NCI-H2107 (cell line): ENCODE measurements at regions not wholly inside any gene's neighbourhood (a gene's known extent, or its start where the extent isn't known, plus 50 kb on each side); places are given as distances from the start of the nearest gene placed in this dataset.
"Not testable (repeated sequence)": the region's sequence is repeated elsewhere in the genome, so short reads cannot be mapped to it uniquely, and the experiment has no call there.

Experiments
- DNase-seq: peaks from one replicate; lab custom pipeline; 2025; lab: John Stamatoyannopoulos, UW

DNA sequence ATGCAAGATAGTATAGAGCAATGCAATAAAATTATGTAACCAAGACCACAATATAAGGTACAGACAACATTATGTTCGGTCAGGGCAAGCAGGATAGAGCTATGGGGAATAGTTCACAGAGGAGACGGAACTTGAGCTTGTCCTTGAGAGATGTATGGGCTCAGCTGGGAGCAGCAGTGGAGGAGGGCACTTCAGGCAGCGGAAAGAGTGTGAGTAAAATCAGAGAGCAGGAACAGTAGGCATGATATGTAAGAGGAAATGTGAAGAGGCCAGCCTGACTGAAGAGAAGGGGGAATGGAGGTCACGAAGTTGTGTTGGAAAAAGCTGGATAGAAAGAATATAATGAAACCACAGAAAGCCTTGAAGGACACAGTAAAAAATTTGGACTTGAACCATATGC is 217.2 kb upstream of the NOCT start:
- no peak for DNase-seq

DNA sequence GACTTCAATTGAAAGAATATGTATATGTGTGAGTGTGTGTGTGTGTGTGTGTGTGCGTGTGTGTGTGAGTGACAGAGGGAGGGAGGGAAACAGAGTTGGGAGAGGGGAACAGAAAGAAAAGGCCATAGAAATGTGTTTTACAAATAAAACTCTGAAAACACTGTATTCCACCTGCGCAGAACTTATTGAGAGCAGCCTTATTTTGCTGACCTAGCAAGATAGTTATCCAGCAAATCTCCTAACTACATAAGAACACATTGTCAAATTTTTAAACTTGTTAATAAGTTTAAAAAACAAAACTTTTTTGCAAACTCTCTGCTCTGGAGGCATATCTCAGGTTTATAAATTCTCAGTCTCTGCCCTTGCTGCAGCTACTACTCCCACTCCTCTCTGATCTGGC is 217.9 kb upstream of the NOCT start:
- DNase-seq: no peak

DNA sequence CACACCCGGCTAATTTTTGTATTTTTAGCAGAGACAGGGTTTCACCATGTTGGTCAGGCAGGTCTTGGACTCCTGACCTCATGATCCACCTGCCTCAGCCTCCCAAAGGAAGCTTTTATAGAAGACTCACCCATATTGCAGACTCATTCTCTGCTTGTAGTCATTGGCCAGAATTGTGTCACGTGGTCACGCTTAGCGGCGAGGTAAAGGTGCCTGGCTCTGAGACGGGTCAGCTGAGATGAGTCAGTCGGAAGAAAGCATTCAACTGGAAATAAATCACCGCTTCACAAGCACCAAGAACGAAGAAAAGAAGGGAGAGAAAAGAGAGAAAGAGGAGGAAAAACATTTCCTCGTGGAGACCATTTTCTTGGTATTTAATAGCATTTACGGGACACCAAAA is 218.8 kb upstream of the NOCT start:
- no peak for DNase-seq

DNA sequence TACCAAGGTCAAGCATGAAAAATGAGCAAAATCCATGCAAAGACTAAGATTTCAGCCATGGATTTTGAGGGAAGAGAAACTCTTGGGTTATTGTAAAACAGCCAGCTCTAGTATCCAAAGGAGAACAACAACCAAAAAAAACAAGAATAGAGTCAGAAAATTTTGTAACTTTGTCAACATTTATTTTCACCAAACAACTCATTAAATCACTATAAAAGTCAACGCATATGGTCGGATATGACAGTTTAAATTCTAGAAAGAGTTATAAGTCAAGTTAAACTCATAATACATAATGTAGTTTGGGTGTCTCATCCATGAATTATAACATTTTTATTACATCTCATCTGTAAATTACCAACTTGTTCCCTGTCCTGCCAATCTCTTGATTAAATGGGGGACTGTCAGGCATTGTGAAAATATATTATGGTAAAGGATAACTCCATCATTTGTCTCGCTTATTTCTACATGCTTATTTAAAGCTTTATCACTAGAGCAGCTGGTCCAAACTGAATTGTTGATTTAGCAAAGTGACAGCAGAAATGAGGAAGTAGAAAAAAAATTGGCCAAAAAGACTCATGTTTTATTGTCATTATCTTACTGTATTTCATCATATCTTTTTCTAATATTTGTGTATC is 224.8 kb upstream of the NOCT start:
- no peak for DNase-seq

DNA sequence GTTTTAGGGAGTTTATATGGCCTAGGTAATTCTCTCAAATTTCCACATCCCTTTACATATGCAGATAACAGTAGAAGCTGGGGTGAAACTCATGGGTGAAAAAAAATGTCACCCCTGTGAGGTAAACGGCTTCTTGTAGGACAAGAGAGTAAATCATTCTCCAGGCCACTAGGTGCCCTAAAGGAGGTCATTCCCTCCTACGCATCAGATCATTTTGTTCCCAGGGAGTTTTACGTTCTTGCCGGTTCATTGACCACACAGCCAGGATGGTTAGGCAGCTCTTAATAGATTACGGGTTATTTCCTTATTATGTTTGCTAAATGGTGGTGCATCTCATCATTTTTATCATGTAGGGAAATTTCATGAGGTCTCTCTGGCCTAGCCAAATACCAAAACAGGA is 225.8 kb upstream of the NOCT start:
- no peak for DNase-seq

DNA sequence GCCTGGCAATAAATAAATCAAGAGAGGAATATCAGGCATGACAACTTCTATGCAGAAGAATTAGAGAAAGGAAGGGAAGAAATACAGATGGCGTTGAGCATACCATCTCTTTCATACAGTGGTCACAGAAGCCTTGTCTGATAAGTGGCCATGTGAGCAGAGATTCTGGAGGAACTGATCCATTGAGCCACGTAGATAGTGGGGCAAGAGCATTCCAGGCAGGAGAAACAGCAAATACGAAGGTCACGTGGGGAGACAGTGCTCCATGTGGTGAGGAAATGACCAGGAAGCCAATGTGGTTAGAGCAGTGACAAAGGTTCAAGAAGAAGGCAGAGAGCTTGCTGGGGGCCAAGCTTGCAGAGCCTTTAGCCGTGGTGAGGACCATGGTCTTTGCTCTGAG is 226.7 kb upstream of the NOCT start:
- no peak for DNase-seq

DNA sequence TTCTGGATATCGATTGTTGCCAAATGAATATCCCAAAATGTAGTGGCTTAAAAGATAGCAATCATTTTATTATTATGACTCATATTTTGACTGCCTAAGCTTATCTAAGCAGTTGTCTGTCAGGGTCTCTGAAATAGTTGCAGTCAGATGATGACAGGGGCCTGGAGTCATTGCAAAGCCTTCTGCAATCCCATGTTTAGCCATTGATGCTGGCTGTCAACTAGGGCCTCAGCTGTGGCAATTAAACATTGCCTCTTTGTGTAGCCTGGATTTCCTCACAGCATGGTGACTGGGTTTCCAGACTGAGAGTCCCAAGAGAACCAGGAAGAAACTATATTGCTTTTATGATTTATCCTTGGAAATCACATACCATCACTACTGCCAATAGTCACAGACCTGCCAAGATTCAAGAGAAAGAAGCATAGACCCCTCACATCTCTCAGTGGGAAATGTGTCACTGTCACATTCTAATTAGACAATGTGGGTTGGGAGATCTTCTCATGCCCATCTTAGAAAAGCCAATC is 227.3 kb upstream of the NOCT start:
- DNase-seq: no peak

DNA sequence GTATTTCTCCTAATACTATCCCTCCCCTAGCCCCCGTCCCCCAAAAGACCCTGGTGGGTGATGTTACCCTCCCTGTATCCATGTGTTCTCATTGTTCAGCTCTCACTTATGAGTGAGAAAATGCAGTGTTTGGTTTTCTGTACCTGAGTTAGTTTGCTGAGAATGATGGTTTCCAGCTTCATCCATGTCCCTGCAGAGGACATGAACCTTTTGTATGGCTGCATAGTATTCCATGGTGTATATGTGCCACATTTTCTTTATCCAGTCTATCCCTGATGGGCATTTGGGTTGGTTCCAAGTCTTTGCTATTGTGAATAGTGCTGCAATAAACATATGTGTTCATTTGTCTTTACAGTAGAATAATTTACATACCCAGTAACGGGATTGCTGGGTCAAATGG is 235.8 kb upstream of the NOCT start:
- DNase-seq: not testable (repeated sequence)

DNA sequence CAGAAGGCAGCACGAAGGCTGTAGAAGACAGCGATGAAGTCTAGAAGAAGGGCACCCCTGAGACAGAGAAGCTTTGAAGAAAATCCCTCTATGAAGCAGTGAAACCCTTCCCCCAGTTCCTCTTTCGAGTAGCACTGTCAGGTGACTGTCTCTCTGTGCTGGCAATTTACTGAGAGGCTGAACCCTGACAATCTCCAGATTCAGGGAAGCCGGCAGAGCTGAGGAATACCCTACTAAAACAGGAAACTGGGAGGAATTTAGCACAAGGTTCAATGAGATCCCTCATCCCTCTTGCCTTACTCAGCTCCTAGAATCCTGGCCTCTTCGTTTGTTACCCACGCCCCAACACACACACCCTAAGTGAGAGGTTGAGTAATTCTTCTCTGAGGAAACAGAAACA is 239.7 kb upstream of the NOCT start:
- DNase-seq: no peak

DNA sequence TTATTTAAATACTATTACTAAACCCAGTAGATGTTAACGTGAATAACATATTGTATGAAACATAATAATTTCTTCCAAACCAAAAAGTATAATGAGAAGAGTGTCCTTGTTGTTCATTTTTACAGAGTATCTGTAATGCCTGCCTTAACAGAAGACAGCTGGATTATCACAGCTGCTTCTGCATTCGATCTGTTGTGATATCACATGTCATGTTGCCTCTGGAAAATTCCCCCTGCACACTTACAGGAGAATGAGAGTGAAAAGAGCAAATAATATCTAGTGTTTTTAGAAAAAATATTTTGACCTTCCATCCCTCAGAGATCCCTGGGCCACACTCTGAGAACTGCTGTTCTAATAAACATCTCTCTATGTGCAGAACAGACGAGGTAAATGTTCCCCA is 240.1 kb upstream of the NOCT start:
- no peak for DNase-seq

DNA sequence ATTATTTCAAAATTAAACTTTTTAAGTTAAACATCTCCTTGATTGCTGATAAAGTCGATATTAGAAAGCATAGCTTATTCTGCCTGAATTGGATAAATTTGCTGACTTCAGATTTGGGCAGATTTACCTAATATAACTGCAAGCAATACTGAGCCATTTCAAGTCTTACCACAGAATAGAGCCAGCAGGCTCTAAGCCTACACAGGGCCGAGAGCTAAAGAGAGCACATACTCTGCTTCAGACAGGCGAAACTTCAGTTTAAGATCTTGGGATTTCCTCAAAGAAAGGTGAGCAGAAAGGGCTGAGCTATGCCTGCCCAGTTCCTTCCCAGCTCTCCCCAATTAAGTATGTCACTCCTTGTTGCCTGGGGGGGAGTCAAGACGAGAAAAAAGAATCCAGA is 240.6 kb upstream of the NOCT start:
- DNase-seq: no peak

DNA sequence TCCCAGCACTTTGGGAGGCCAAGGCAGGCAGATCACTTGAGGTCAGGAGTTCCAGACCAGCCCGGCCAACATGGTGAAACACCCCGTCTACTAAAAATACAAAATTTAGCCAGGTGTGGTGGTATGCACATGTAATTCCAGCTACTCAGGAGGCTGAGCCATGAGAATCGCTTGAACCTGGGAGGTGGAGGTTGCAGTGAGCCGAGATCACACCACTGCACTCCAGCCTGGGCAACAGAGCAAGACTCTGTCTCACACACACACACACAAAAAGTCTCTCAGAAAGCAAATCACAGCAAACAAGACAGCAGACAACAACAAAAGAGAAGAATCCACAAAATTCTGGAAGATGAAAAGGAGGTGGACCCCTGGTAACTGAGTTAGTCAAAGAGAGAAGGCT is 241.5 kb upstream of the NOCT start:
- not testable (repeated sequence) for DNase-seq

DNA sequence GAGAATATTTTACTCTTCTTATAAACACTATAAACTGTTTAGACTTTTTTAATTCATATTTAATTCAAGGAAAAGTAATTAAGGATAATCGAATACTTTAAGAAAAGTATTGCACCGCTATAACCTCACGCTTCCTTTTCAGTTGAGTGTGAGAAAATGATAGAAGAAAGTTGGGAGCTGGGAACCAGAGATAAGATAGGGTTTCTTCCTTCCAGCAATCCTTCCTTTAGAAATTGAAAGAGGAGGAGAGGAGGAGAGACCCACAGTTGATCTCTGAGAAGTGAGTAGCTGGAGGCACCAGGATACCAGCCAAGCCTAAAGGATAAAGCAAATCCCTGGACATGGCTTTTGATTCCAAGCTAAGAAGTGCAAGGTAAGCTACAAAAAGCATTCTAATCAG is 242.3 kb upstream of the NOCT start:
- no peak for DNase-seq

DNA sequence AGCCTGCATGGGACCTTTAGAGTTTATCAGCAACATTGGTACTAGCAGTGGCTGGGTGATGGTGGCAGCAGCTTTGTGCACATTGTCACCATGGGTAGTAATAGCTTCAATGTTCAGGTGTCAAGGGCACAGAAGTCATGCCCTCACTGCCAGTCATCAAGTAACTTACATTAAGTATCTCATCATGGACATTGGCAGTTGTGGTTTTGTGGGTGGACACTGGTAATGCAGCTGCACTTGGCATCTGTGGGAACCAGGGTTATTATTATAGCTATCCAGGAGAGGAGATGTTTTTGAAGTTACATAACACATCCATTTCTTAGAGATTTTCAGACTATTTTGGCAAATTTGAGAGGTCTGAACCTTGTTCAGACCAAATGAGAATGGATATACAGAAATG is 243.2 kb upstream of the NOCT start:
- no peak for DNase-seq

DNA sequence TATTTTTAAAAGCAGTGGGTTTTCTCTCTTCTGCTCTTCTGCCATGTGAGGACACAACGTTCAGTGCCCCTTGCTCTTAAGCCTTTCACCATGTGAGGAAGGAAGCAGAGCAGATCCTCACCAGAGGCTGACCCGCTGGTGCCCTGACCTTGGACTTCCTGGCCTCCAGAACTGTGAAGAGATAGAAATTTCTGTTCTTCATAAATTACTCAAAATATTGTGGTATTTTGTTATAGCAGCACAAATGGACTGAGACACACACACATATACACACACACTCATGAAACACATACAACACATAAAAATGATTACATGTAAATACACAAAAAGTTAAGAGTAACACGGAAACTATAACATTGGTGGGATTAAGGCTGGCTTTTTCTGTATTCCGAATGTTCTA is 244.8 kb upstream of the NOCT start:
- no peak for DNase-seq

DNA sequence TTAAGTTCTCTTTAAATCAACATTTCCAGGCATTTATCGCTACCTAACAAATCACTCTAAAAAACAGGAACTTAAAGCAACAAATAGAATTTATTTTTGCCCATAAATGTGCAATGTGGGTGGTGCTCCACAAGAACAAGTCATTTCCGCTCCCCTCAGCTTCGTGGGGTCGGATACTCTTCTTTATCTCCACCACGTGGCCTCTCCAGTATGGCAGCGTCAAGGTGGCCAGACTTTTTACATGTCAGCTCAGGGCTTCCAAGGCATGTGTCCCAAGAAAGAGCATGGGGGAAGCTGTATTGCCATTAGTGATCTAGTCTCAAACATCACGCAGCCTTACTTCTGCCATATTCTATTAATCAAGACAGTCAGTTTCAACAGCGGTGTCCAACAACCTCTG is 249.2 kb upstream of the NOCT start:
- no peak for DNase-seq

DNA sequence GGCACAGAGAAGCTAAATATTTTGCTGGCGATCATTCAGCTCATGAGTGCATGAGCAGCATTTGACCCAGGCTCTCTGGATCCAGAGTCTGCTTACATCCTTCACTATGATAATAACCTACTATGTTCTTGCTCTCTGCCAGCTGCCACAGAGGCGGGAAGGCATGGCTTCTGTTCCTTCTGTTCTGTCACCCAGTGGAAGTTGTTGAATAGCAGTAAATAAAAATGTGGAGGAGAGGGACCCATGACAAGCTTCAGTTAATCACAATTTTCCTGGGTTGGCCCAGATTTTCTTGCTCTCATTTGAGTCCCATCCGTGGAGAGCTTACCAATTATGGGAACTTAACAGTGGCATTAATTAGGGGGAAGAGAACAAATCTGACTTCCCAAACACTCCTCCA is 250.1 kb upstream of the NOCT start:
- DNase-seq: no peak

DNA sequence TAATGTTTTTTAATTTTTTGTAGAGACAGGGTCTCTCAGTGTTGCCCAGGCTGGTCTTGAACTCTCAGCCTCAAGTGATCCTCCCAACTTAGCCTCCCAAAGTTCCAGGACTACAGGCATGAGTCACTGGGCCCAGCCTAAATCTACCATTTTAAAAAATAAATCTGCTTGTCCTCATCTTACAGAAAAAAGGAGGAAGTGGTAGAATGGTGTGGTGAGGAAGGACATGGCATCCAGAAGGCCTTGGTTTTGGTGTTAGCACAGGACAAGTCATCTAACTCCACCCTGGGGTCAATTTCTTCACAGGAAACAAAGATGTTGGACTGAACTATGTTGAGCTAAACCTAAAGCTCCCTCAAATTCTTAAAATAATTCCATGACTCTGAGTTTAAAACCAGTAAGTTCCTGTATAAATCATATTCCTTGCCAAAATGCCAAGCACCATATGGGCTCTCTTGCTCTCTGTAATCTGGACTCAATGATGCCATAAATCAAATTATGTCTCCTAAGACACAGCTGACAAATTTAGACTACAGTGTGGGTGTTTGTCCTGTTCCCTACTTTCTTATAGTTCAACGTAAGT is 253.9 kb upstream of the NOCT start:
- no peak for DNase-seq

DNA sequence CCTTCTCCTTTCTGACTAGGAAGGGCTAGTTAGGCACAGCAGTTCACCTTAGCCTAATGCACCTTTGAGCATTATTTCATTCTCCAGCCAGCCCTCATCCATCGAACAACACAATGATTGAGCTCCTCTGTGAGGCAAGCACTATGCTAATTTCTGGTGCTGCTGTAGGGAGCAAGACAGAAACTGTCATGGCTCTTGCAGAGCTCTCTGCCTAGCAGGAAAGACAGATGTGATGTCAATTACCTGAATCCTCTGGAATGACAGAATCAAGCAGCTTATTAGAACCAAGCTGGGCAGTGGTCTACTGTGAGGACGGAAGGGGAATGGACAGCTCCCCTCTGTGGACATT is 256.1 kb upstream of the NOCT start:
- no peak for DNase-seq

DNA sequence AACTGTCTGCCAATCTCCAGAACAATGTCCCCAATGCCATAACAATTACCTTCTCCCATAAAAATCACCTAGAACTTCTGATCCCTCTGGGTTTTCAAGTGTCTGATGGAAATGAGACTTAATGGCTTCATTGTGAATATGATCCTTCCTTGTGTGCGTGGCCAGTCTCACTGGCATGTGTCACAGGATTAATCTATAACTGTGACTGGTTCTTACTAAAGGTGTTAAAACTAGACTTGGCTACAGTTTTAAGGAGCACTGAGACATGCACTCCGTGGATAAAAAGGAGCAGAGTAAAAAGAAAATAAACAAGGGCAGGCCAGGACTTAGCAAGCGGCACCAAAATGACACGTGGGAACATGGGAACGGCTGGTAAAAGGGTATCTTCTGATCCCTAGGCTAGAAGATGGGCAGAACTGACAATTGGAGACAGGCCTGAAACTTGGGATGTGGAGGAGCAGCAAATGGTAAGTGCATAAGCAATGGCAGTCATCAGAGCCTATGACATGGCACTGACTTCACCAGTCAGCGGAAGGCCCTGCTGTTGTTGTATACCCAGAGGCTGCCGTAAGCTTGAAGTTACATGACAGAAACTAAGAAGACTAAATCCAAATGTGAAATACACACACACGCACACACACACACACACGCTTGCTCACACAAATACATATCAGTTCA is 256.6 kb upstream of the NOCT start:
- no peak for DNase-seq

DNA sequence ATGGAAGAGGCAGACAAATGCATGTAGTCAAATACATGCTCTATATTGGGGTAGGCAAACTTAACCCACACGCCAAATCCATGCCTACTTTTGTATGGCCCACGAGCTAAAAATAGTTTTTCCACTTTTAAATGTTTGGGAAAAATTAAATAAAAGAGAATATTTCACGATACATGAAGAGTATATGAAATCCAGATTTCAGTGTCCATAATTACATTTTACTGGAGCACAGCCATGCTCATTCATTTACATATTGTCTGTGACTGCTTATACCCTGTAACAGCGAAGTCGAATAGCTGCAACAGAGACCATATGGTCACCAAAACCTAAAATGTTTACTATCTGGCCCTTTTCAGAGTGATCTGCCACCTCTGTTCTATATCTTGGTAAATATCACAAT is 257.4 kb upstream of the NOCT start:
- DNase-seq: no peak

DNA sequence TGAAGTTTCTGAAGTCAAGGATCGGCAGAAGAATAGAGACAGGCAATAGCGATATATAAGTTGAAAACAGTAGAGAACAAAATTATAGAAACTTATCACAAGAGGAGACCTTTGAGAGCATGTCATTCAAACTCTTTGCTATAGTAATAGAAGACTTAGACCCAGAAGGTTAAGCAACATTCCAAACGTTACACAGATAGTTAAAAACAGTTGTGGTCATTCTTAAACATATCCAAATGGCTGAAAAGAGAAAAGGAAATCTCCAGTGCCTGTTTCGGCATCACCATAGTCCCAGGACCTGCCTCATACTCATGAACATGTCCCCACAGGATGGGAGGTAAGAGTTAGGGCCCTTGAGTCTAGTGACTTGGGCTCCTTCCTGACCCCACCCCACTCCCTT is 258.1 kb upstream of the NOCT start:
- DNase-seq: no peak

DNA sequence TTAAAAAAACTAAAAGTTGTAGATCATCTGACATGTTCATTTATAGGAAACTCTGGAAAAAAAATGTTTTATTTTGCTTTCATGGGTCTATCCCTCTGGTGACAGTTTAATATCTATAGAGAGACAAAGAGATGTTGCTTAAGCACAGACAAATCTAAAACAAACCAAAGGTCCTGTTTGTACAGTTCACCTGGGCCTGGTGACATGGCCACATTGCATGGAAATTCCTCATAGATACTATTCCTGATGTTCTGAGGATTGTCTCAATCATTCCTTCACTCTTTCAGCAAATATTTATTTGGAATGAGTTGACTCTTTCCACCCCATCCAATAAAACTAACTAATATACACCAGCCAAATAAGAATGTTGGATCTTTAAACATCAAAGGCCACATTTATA is 259.1 kb upstream of the NOCT start:
- DNase-seq: no peak

DNA sequence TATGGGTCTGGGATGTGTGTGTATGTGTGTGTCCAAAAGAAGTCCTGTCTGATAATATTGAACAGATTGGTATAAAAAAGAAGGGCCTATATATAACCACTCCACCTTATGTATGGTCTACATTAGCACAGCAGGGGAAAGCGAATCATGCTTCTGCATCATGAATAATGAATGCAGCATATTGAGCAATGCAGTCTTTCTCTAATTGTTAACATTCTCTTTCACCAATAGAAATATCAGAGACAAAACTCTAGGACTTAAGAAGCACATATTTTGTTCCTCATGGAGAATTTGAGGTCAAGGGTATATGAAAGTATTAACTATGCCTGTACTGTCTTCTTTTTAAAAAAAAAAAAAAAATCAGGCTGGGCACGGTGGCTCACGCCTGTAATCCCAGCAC is 264.3 kb upstream of the NOCT start:
- no peak for DNase-seq
